ENCODE measurements at regions not wholly inside any gene's neighbourhood (a gene's known extent, or its start where the extent isn't known, plus 50 kb on each side); places are given as distances from the start of the nearest gene placed in this dataset.

DNA sequence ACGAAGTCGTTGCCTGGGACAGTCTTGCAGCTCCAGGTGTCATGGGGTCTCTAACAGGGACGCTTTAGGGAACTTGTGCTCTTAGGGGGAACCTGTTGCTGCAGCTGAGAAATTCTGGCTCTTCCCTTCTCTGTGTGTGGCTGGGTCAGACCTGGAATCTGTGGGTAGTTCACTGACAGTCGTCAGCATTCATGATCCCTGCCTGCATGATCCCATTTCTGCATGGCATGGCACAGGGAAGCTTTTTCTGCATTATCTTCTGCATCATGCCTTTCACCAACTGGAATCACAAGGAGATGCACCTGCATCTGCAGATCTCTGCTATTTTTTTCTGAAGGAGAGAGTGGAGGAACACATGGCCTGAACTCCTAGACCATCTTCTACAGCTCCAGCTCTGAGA, 85.6 kb downstream of the SOX9 start:
- TF ChIP-seq, protein P1, sequence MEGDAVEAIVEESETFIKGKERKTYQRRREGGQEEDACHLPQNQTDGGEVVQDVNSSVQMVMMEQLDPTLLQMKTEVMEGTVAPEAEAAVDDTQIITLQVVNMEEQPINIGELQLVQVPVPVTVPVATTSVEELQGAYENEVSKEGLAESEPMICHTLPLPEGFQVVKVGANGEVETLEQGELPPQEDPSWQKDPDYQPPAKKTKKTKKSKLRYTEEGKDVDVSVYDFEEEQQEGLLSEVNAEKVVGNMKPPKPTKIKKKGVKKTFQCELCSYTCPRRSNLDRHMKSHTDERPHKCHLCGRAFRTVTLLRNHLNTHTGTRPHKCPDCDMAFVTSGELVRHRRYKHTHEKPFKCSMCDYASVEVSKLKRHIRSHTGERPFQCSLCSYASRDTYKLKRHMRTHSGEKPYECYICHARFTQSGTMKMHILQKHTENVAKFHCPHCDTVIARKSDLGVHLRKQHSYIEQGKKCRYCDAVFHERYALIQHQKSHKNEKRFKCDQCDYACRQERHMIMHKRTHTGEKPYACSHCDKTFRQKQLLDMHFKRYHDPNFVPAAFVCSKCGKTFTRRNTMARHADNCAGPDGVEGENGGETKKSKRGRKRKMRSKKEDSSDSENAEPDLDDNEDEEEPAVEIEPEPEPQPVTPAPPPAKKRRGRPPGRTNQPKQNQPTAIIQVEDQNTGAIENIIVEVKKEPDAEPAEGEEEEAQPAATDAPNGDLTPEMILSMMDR (conservative IDR thresholded peaks at IDR 0.05; ENCODE audit: low read depth, low read length) = no peak
- TF ChIP-seq EZH2 (IDR thresholded peaks at IDR 0.05; ENCODE audit: borderline replicate concordance, low read depth, low read length, poor library complexity, severe bottlenecking) = no peak

All from A673 (cell line).